Bronchial epithelial cell (primary cell): ENCODE measurements at regions not wholly inside any gene's neighbourhood (a gene's known extent, or its start where the extent isn't known, plus 50 kb on each side); places are given as distances from the start of the nearest gene placed in this dataset.

Source experiments
- DNase-seq: peaks from one replicate; pipeline ENCODE4 v3.0.0-alpha.2; 2010; ENCODE audit warnings: low read depth
- FAIRE-seq: peaks from 2 replicates; lab custom pipeline; 2011; peaks lifted over from hg19 to GRCh38; lab: Jason Lieb, UNC
- H3K27me3 ChIP-seq: 2 replicates; pipeline ENCODE4 v1.5.1; 2011; ENCODE audit warnings: low read length; ENCODE audit not compliant: control insufficient read depth, insufficient read depth
- H3K36me3 ChIP-seq: 2 replicates; pipeline ENCODE4 v1.5.1; 2011; ENCODE audit warnings: low read length; ENCODE audit not compliant: control insufficient read depth, insufficient read depth
- H3K4me3 ChIP-seq: 2 replicates; pipeline ENCODE4 v1.5.1; 2011; ENCODE audit warnings: mild to moderate bottlenecking, low read depth, low read length, control low read depth
- CTCF ChIP-seq: IDR thresholded peaks from 2 replicates; pipeline ENCODE4 v1.5.1; 2011; ENCODE audit warnings: mild to moderate bottlenecking, moderate library complexity, low read length, control low read depth, inconsistent platforms; ENCODE audit not compliant: insufficient read depth, severe bottlenecking

GRCh38 chr2:15031745-15032240 is 399.3 kb downstream of the LRATD1 start:
- DNase-seq (no peak), FAIRE-seq (no peak)
- H3K4me3 ChIP-seq = no peak overlapping the region

GRCh38 chr2:15034246-15034645 is 401.7 kb downstream of the LRATD1 start:
- no peaks in the 10 kb centered on the region for H3K27me3 ChIP-seq
- H3K36me3 ChIP-seq = no peaks in the 10 kb centered on the region
- FAIRE-seq (no peak), DNase-seq (no peak)
- no peak overlapping the region for H3K4me3 ChIP-seq
- TF ChIP-seq CTCF = no peak

More at GRCh38 chr2:15031745-15032240, 399.3 kb downstream of the LRATD1 start:
- no peaks in the 10 kb centered on the region for H3K36me3 ChIP-seq
- TF ChIP-seq CTCF = peak; percentile 1
- H3K27me3 ChIP-seq = no peaks in the 10 kb centered on the region

GRCh38 chr2:15034860-15035259 is 402.3 kb downstream of the LRATD1 start:
- no peak for TF ChIP-seq CTCF
- Histone ChIP-seq H3K36me3 (no peaks in the 10 kb centered on the region), H3K4me3 (no peak overlapping the region), H3K27me3 (no peaks in the 10 kb centered on the region)
- FAIRE-seq (no peak), DNase-seq (no peak)

- no peak for TF ChIP-seq CTCF
- DNase-seq (no peak), FAIRE-seq (no peak)
- H3K4me3 ChIP-seq = no peak overlapping the region
- H3K27me3 ChIP-seq = no peaks in the 10 kb centered on the region
- H3K36me3 ChIP-seq = no peaks in the 10 kb centered on the region
These were observed 406.1 kb downstream of the LRATD1 start for GRCh38 chr2:15038366-15039364.

GRCh38 chr2:15040429-15041084 is 408.0 kb downstream of the LRATD1 start:
- H3K27me3 ChIP-seq = no peaks in the 10 kb centered on the region
- FAIRE-seq = no peak
- H3K4me3 ChIP-seq = no peak overlapping the region
- TF ChIP-seq CTCF = no peak
- no peak for DNase-seq
- no peaks in the 10 kb centered on the region for H3K36me3 ChIP-seq
